ENCODE measurements at regions not wholly inside any gene's neighbourhood (a gene's known extent, or its start where the extent isn't known, plus 50 kb on each side); places are given as distances from the start of the nearest gene placed in this dataset.

GRCh38 chr14:25848601-25849000 is 749.2 kb downstream of the NOVA1 start:
- no peak for TF ChIP-seq CTCF (IDR thresholded peaks at IDR 0.05)
- no peak for TF ChIP-seq EP300 (IDR thresholded peaks at IDR 0.05)

Measured in esophagus muscularis mucosa (tissue), 3 donors.